ENCODE measurements at regions not wholly inside any gene's neighbourhood (a gene's known extent, or its start where the extent isn't known, plus 50 kb on each side); places are given as distances from the start of the nearest gene placed in this dataset.

- no peak for DNase-seq (ENCODE audit: extremely low read depth, low read depth)
- no peak for TF ChIP-seq CTCF (IDR thresholded peaks at IDR 0.05; ENCODE audit: low read depth, low read length)
These were observed 450.7 kb upstream of the OPRM1 start for GRCh38 chr6:153588330-153588729.

- no peak for DNase-seq (ENCODE audit: extremely low read depth, low read depth)
- no peak for TF ChIP-seq CTCF (IDR thresholded peaks at IDR 0.05; ENCODE audit: low read depth, low read length)
These were observed 452.6 kb upstream of the RGS17 start for GRCh38 chr6:153583685-153584084.

GRCh38 chr6:153580776-153581175, 449.7 kb upstream of the RGS17 start:
- DNase-seq (ENCODE audit: extremely low read depth, low read depth), result no peak
- TF ChIP-seq CTCF (IDR thresholded peaks at IDR 0.05; ENCODE audit: low read depth, low read length), result no peak

GRCh38 chr6:153575528-153575927, 444.4 kb upstream of the RGS17 start:
- DNase-seq (ENCODE audit: extremely low read depth, low read depth), result no peak
- TF ChIP-seq CTCF (IDR thresholded peaks at IDR 0.05; ENCODE audit: low read depth, low read length), result no peak

DNA sequence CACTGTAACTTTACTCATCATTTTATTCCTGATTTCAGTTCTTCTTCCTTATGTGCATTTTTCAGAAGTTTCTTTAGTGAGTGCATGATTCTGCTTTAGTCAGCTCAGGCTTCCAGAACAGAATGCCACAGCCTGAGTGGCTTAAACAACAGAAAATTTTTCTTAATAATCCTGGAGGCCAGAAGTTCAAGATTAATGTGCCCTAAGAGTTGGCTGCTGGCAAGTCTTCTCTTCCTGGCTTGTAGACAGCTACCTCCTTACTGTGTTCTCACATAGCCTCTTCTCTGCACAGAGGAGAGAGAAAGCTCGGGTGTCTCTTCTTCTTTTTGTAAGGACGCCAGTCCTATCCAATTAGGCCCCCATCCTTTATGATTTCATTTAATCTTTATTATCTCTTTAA, 443.1 kb upstream of the RGS17 start:
- no peak for TF ChIP-seq CTCF (IDR thresholded peaks at IDR 0.05; ENCODE audit: low read depth, low read length)
- no peak for DNase-seq (ENCODE audit: extremely low read depth, low read depth)

DNA sequence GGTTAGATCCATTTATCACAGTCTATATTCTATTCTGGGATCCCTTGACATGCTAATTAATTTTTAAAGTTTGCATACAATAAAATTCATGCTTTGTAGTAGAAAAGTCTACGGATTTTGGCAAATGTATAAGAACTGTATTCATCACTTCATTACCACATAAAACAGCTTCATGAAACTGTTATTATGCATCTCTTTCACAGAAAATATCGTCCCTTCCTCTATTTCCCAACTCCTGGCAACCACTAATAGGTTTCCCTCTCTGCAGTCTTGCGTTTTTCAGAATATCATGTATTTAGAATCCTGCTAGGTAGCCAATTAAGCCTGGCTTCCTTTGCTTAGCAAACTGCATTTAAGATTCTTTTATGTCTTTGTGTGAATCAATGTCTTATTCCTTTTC, 441.3 kb upstream of the RGS17 start:
- no peak for DNase-seq (ENCODE audit: extremely low read depth, low read depth)
- no peak for TF ChIP-seq CTCF (IDR thresholded peaks at IDR 0.05; ENCODE audit: low read depth, low read length)

GRCh38 chr6:153568628-153569027, 437.5 kb upstream of the RGS17 start:
- TF ChIP-seq CTCF (IDR thresholded peaks at IDR 0.05; ENCODE audit: low read depth, low read length), result no peak
- no peak for DNase-seq (ENCODE audit: extremely low read depth, low read depth)
